Tibial nerve (tissue), 4 donors: ENCODE measurements at regions not wholly inside any gene's neighbourhood (a gene's known extent, or its start where the extent isn't known, plus 50 kb on each side); places are given as distances from the start of the nearest gene placed in this dataset.

Experiments used
- CTCF ChIP-seq, 5 experiments: fragments of 200-600 bp in 3 of 5; fragments of 450-650 bp in 2 of 5; sonication (generic) in 3 of 5; IDR thresholded peaks; one replicate each; pipeline ENCODE4 v1.5.1; 2016 to 2019; ENCODE audit warnings: antibody characterized with exemption in 5 of 5, mild to moderate bottlenecking in 3 of 5, moderate library complexity in 2 of 5
- EP300 ChIP-seq, 2 donors: sonication (generic); formaldehyde crosslinking; IDR thresholded peaks; one replicate each; pipeline ENCODE4 v1.6.1; 2017; ENCODE audit warnings: antibody characterized with exemption in 2 of 2, mild to moderate bottlenecking in 1 of 2
- POLR2A ChIP-seq, 2 donors: fragments of 450-650 bp; IDR thresholded peaks; one replicate each; pipeline ENCODE4 v1.6.1; 2017; ENCODE audit warnings: antibody characterized with exemption in 2 of 2, mild to moderate bottlenecking in 2 of 2, moderate library complexity in 2 of 2

DNA sequence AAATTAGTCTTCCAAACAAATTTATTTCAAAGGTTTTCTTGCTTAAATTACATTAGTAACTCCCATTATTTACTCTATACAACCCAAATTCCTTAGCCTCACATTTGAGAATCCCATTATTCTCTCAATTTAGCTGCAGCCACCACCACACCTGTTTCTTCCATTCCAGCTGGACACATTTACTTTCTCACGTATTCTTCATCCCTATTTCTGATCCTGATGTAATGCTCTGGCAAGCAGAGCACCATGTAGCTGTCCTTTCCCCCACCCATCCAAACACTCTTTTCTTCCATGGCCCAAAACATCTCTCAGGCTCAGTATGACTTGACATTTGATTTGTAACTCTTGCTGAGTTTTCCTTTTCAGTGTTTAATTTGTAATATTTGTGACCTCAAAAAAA lies 240.2 kb upstream of the CLEC14A start:
- TF ChIP-seq CTCF (IDR thresholded peaks at IDR 0.05) (no peak), POLR2A (IDR thresholded peaks at IDR 0.05) (no peak), EP300 (IDR thresholded peaks at IDR 0.05) (no peak)
